ENCODE measurements at regions not wholly inside any gene's neighbourhood (a gene's known extent, or its start where the extent isn't known, plus 50 kb on each side); places are given as distances from the start of the nearest gene placed in this dataset.

GRCh38 chr5:2168601-2169429 is 286.1 kb upstream of the IRX4 start:
- no peak for TF ChIP-seq CTCF (IDR thresholded peaks at IDR 0.05; ENCODE audit: borderline replicate concordance, extremely low read depth, low read length, poor library complexity, severe bottlenecking)
- no peak for TF ChIP-seq EZH2 (IDR thresholded peaks at IDR 0.05; ENCODE audit: borderline replicate concordance, low read depth, low read length, severe bottlenecking)

Data from DND-41 (cell line).